Natural killer cell treated with Interleukin-12 subunit alpha and Interleukin-12 subunit beta and Interleukin-15 and Interleukin-18, amount 100 ng/mL, for 72 hours (primary cell): ENCODE measurements at regions not wholly inside any gene's neighbourhood (a gene's known extent, or its start where the extent isn't known, plus 50 kb on each side); places are given as distances from the start of the nearest gene placed in this dataset.

Experiments used
- ATAC-seq, 2 donors: fragments of 150-1000 bp; cut with Tn5 transposase in 1 of 2; sonication (Bioruptor Pico), chemical (Tn5 transposase) in 1 of 2; 2 replicates each; pipeline ENCODE4 v1.10.0; 2021
- DNase-seq: peaks from one replicate; pipeline ENCODE4 v3.0.0; 2022; ENCODE audit warnings: low spot score
- H3K27ac Mint-ChIP-seq, 2 donors: 1 replicate in 1 of 2; 2 replicates in 1 of 2; pipeline ENCODE4 v1.8.0; 2022; ENCODE audit warnings: mixed read lengths in 2 of 2, mild to moderate bottlenecking in 1 of 2, moderate library complexity in 1 of 2
- H3K27me3 Mint-ChIP-seq, 2 donors: 1 replicate in 1 of 2; 2 replicates in 1 of 2; pipeline ENCODE4 v1.8.0; 2022; ENCODE audit warnings: mixed read lengths in 2 of 2
- H3K36me3 Mint-ChIP-seq: one replicate; pipeline ENCODE4 v1.8.0; 2022; ENCODE audit warnings: mixed read lengths
- H3K4me1 Mint-ChIP-seq, 2 donors: 1 replicate in 1 of 2; 2 replicates in 1 of 2; pipeline ENCODE4 v1.8.0; 2022; ENCODE audit warnings: low read depth in 2 of 2, mixed read lengths in 2 of 2, mild to moderate bottlenecking in 1 of 2
- H3K4me3 Mint-ChIP-seq: one replicate; pipeline ENCODE4 v1.8.0; 2022; ENCODE audit warnings: mixed read lengths
- H3K9me3 Mint-ChIP-seq: 2 replicates; pipeline ENCODE4 v1.8.0; 2022; ENCODE audit warnings: mixed read lengths

DNA sequence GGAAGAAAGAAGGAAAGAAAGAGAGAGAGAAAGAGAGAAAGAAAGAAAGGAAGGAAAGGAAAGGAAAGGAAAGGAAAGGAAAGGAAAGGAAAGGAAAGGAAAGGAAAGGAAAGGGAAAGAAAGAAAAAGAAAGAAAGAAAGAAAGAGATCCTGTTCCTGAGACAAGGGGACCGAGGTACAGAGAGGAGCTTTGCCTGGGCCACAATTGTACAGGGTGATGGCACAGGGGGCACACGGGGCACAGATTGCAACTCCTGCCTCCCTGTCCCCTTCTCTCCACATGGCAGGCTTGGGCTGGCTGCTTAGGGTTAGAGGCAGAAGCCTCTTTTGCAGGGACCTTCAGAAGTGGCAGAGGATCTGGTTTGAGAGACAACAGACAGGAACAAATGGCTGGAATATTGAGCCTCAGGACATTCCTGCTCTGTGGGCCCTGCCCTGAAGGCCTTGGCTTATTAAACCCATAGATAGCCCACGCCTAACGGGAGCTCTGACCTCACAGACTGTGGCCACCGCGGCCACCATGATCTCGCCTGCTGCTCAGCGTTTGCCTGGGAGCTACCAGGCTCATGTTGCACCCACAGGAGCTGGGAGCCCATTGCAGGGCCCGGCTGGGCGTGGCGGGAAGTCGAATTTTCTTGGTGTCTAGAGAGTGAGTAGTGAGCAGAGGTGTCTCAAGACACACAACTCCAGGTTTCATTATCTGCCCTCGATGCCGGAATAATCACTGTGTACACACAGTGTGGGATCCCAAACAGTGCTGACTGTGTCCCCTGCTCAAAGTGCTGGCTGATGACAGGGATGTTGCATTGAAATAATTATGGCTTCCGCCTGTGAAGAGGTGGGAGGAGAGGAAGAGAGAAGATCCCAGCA, 147.9 kb upstream of the NCOR2 start:
- DNase-seq (no peak), ATAC-seq (no peak)
- no peaks in the 10 kb centered on the region for H3K36me3 Mint-ChIP-seq
- no peak overlapping the region for H3K4me3 Mint-ChIP-seq
- no peak overlapping the region for H3K27ac Mint-ChIP-seq
- H3K27me3 Mint-ChIP-seq, result peaks cover 6 to 12% of the 10 kb centered on the region in 2 donors
- peaks cover 19 to 20% of the 10 kb centered on the region in 2 donors for H3K4me1 Mint-ChIP-seq
- H3K9me3 Mint-ChIP-seq, result no peaks in the 10 kb centered on the region

DNA sequence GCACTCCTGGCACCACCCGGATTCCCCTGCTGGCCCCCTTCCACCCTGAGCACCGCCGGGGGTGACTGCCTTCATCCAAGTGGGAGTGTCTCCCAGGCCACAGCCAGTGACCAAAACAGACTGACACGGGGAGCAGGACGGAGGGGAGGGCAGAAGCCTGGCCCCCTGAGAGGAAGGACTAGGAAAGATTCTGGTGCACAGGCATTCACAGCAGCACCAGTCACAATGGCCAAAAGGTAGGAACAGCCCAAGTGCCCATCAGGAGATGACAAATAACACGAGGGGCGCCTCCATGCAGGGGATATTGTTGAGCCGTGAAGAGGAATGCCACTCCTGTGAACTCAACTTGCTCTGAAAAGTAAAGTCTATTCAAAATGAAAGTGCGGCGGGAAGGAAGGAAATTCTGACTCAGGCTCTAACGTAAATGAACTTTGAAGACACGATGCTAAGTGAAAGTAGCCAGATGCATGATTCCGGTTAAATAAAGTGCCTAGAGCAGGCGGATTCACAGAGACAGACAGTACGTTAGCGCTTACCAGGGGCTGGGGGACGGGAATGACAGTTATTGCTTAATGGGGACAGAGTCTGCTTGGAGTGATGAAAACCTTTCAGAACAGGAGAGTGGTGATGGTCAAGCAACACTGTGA, 146.1 kb upstream of the NCOR2 start:
- ATAC-seq, result peak; percentile 89 to 90
- H3K36me3 Mint-ChIP-seq, result no peaks in the 10 kb centered on the region
- H3K27ac Mint-ChIP-seq, result peak overlapping the region; percentile 26 to 72
- peaks cover 6% of the 10 kb centered on the region in 2 donors for H3K27me3 Mint-ChIP-seq
- peak; percentile 83 for DNase-seq
- peaks cover 13 to 19% of the 10 kb centered on the region in 2 donors for H3K4me1 Mint-ChIP-seq
- H3K9me3 Mint-ChIP-seq, result no peaks in the 10 kb centered on the region
- H3K4me3 Mint-ChIP-seq, result peak overlapping the region; percentile 71

DNA sequence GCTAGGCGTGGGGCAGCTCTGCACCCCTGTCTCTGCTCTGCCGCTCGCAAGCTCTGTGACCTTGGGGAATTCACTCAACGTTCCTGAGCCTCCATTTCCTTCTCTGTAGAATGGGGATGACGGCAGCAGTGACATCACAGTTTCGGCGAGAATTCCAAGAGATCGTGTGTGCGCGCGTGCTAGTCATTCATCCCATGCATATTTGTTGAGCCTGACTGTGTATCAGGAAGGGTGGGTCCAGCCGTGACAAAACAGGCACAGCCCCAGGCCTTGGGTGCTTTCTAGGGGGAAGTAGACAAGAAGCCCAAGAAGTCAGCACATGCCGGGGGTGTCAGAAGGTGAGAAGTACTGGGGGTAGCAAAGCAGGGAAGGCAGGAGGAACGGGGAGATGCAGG, 145.6 kb upstream of the NCOR2 start:
- H3K4me1 Mint-ChIP-seq, result peaks cover 13 to 19% of the 10 kb centered on the region in 2 donors
- peak overlapping the region; percentile 71 for H3K4me3 Mint-ChIP-seq
- H3K9me3 Mint-ChIP-seq, result no peaks in the 10 kb centered on the region
- no peaks in the 10 kb centered on the region for H3K36me3 Mint-ChIP-seq
- peaks cover 6% of the 10 kb centered on the region in 2 donors for H3K27me3 Mint-ChIP-seq
- H3K27ac Mint-ChIP-seq, result peak overlapping the region; percentile 26 to 72
- DNase-seq (no peak), ATAC-seq (no peak)

DNA sequence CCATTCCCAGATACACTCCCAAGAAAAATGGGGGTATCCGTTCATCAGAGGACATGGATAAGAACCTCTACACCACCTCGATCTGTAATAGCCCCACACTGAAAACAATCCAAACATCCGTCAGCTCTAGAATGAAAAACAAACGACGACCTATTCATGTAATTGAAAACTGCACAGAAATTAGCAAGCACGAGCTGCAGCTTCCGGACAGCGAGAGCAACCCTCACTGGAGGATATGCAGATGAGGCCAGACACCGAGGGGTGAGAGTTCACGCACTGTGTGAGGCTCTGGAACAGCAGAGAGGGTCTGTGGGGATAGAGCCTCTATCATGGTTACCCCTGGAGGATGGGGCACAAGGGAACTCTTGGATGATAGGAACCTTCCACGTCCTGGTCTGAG, 143.9 kb upstream of the NCOR2 start:
- Mint-ChIP-seq H3K36me3 (no peaks in the 10 kb centered on the region), H3K27me3 (peaks cover 0 to 7% of the 10 kb centered on the region in 2 donors), H3K4me1 (peaks cover 14 to 19% of the 10 kb centered on the region in 2 donors), H3K4me3 (no peak overlapping the region), H3K27ac (no peak overlapping the region), H3K9me3 (no peaks in the 10 kb centered on the region)
- ATAC-seq, result no peak
- DNase-seq, result no peak

DNA sequence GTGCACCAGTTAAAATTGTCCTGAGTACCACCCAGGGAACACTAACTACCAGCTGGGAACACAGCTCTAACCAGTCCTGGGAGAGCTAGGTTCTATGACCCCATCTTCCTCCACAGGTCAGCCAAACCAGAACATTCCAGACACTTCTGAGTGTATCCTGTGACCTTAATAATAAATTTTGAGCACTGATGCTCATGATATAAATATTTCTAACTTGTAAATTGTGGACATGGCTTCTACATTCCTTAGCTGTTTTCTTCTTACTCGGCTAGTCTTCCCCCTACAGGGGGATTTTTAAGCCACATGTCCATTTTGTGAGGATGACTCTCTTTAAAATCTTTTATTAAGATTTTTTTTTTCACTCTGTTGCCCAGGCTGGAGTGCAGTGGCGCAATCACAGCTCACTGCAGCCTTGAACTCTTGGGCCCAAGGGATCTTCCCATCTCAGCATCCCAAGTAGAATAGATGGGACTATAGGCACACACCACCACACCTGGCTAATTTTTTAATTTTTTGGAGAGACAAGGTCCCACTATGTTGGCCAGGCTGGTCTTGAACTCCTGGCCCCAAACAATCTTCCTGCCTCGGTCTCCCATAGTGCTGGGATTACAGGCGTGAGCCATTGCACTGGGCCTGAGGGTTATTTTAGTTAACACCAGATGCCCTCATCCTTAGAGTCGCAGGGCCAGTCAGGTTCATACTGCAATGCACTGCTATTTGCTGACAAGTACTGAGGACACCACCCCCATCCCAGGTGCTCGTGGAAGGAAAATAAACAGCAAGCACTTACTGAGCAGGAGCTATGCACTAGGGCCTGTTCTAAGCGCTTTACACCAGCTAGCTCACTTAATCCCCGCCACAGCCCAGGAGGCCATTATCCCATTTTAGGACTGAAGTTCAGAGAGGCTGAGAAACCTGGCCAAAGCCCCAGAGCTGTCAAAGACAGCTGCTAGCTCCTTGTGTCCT, 142.6 kb upstream of the NCOR2 start:
- Mint-ChIP-seq H3K27ac (no peak overlapping the region), H3K4me1 (peaks cover 16 to 19% of the 10 kb centered on the region in 2 donors), H3K27me3 (peaks cover 0 to 8% of the 10 kb centered on the region in 2 donors), H3K36me3 (no peaks in the 10 kb centered on the region), H3K9me3 (no peaks in the 10 kb centered on the region), H3K4me3 (no peak overlapping the region)
- ATAC-seq (no peak), DNase-seq (no peak)

DNA sequence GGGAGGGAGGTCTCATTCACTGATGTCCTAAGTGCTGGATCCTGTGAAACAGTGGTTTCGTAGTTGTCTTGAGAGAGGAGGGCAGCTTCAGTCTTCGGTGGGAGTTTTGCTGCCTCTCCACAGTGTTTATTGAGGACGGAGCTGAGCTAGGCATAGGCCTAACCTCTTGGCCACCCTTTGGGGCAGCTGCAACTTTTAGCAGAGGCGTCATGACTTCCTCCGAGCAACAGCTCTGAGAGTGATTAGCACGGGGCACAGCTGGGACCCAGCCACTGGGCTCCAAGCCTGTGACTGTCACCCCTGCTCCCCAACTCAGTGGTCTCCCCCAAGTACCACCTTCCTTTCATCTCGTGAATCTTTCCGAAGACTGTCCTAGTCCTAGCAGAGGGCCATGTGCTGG, 139.9 kb upstream of the NCOR2 start:
- no peak for DNase-seq
- Mint-ChIP-seq H3K27ac (no peak overlapping the region), H3K4me3 (no peak overlapping the region), H3K27me3 (peaks cover 5 to 16% of the 10 kb centered on the region in 2 donors), H3K9me3 (no peaks in the 10 kb centered on the region), H3K36me3 (no peaks in the 10 kb centered on the region), H3K4me1 (peaks cover 0 to 8% of the 10 kb centered on the region in 2 donors)
- ATAC-seq, result no peak

DNA sequence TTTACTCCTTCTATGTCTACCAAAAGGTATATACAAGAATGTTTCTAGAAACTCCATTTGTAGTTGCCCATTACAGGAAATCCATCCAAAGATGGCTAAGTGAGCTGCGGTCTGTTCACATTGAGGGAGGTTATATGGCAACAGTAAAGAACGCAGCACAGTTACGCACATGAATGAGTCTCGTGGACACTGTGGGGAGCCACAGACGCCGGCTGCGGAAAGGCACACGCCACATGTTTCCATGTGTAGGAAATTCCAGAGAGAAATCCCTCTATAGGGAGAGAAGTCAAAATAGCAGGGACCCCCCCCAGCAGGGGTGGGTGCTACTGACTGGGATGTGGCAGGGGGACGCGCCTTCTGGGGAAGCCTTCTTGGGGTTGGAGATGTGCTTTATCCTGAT, 139.0 kb upstream of the NCOR2 start:
- Mint-ChIP-seq H3K9me3 (no peaks in the 10 kb centered on the region), H3K27ac (no peak overlapping the region), H3K4me3 (no peak overlapping the region), H3K27me3 (peaks cover 7 to 16% of the 10 kb centered on the region in 2 donors), H3K4me1 (peaks cover 0 to 8% of the 10 kb centered on the region in 2 donors), H3K36me3 (no peaks in the 10 kb centered on the region)
- ATAC-seq (no peak), DNase-seq (no peak)

DNA sequence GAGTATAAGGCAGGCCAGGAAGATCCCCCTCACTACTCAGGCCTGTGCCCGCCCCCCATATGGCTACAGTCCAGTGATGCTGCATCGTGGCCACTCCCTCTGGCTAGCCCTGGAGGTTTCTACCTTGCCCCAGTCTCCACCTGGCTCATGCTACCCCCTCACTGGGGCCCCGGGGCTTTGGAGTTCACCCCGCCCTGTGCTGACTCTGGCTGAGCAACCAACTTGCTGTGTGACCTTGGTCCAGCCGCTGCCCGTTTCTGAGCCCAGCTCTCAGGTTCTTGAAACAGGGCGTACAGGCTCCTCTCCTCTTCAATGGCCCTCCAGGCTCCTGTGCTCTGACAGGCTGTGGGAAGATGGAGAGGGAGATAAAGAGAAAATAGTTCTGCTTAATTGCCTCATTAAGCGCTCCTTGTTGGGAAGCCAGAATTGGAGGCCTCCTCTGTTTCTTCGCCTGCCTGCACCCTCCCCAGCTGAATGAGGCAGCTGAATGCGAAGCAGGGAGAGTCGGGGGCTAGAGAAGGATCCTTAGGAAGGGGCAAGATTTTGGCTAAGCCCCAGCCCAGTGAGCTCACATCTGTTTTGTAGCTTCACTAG, 138.2 kb upstream of the NCOR2 start:
- ATAC-seq (no peak), DNase-seq (no peak)
- Mint-ChIP-seq H3K4me3 (no peak overlapping the region), H3K4me1 (peaks cover 0 to 8% of the 10 kb centered on the region in 2 donors), H3K27ac (no peak overlapping the region), H3K36me3 (no peaks in the 10 kb centered on the region), H3K9me3 (no peaks in the 10 kb centered on the region), H3K27me3 (peaks cover 7 to 16% of the 10 kb centered on the region in 2 donors)

DNA sequence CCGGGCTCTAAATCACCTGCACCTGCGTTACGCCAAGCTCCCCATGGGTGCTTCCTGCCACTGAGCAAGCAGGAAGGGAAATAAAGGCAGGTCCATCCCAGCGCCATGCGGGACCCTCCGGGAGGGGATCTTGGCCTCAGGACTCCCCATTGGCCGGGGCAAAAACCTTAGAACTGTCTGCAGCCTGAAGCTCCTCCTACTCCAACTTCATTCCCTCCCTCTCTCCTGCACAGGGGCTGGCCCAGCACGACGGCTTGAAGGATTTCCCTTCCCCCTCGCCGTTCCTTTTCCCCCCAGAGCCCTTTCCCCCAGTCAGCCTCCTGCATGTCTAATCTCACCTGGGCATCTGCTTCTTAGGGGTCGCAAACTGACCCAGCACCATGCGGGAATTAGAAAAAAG, 137.2 kb upstream of the NCOR2 start:
- DNase-seq (no peak), ATAC-seq (no peak)
- Mint-ChIP-seq H3K27ac (no peak overlapping the region), H3K36me3 (no peaks in the 10 kb centered on the region), H3K9me3 (no peaks in the 10 kb centered on the region), H3K4me1 (peaks cover 0 to 8% of the 10 kb centered on the region in 2 donors), H3K27me3 (peaks cover 8 to 16% of the 10 kb centered on the region in 2 donors), H3K4me3 (no peak overlapping the region)

DNA sequence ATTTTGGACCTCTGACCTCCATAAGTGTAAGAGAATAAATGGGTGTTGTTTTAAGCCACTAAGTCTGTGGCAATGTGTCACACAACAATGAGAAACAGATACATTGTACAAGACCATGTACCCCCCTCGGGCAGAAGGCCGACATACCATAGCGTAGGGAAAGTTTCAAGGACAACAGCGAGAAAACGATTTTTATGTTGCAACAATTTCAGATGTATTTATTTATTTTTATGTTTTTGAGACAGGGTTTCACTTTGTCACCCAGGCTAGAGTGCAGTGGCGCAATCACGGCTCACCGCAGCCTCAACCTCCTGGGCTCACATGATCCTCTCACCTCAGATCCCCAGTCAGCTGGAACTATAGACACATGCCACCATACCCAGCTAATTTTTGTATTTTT, 136.4 kb upstream of the NCOR2 start:
- Mint-ChIP-seq H3K4me1 (peaks cover 0 to 10% of the 10 kb centered on the region in 2 donors), H3K27me3 (peaks cover 15 to 23% of the 10 kb centered on the region in 2 donors), H3K4me3 (no peak overlapping the region), H3K9me3 (no peaks in the 10 kb centered on the region), H3K36me3 (no peaks in the 10 kb centered on the region), H3K27ac (no peak overlapping the region)
- ATAC-seq (no peak), DNase-seq (no peak)

DNA sequence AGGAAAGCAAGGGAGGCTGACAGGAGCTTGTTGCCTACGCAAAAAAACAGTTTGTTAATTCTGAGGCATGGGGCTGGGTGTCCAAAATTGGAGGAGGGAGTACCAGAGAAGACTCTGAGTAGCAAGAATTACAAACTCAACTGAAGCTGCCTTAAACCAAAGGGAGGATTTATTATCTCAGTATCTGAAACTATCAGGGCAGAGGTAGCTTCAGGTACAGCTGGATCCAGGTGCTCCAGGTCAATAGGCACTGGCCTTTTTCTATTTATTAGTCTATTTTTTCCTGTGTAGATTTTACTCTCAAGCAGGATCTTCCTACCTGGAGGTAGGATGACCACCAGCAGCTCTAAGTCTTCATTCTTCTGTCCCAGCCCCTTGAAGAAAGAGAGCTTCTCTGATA, 135.3 kb upstream of the NCOR2 start:
- peaks cover 23 to 24% of the 10 kb centered on the region in 2 donors for H3K27me3 Mint-ChIP-seq
- DNase-seq (no peak), ATAC-seq (no peak)
- H3K9me3 Mint-ChIP-seq, result no peaks in the 10 kb centered on the region
- no peaks in the 10 kb centered on the region for H3K36me3 Mint-ChIP-seq
- no peak overlapping the region for H3K27ac Mint-ChIP-seq
- peaks cover 0 to 10% of the 10 kb centered on the region in 2 donors for H3K4me1 Mint-ChIP-seq
- no peak overlapping the region for H3K4me3 Mint-ChIP-seq

DNA sequence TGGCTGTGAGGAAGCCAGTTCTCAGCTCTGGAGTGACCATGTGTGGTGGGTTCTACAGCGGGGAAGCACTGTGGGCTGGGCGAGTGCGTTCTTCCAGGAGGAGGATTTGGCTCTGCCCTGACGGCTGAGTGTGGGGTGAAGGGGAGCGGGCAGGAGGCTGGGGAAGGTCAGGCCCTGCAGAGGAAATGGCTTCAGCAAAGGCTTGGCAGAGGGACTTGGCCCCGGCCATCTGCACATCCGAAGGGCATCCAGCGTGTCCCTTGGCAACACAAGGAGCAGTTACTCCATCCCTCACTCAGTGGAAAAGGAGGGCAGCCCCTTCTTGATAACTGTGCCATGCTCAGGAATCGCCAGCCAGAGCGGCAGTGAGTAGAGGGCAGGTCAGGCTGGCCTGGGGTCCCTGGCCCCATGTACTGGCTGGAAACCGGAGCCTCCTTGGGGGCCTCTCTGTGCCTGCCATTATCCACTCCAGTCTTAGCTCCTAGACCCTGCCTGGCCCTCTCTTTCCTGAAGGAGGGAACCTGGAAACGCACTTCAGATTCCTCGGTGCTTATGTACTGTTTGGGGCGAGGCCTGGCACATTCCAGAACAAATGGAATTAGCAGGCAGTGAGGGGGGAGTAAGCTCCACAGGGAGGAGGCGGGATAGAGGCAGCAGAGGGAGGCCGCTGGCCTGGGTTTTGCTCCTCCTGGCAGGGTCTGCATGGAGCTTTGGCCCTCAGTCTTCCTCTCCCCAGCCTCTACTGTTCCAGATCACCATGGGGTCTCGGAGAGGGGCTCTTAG, 133.6 kb upstream of the NCOR2 start:
- DNase-seq (no peak), ATAC-seq (no peak)
- Mint-ChIP-seq H3K4me3 (no peak overlapping the region), H3K27ac (no peak overlapping the region), H3K4me1 (peaks cover 0 to 9% of the 10 kb centered on the region in 2 donors), H3K9me3 (no peaks in the 10 kb centered on the region), H3K27me3 (peaks cover 20 to 30% of the 10 kb centered on the region in 2 donors), H3K36me3 (no peaks in the 10 kb centered on the region)
